ENCODE measurements at regions not wholly inside any gene's neighbourhood (a gene's known extent, or its start where the extent isn't known, plus 50 kb on each side); places are given as distances from the start of the nearest gene placed in this dataset.
A peak's percentile ranks its signal among the peaks of the same experiment; 100 is the strongest.
"Not testable (repeated sequence)": the region's sequence is repeated elsewhere in the genome, so short reads cannot be mapped to it uniquely, and the experiment has no call there.

- DNase-seq (ENCODE audit: insufficient read length, low spot score) (no peak), FAIRE-seq (no peak)
- TF ChIP-seq POLR2A (IDR thresholded peaks at IDR 0.05; ENCODE audit: low read depth, low read length): no peak
Measured at GRCh38 chr3:106140431-106140830, 271.6 kb upstream of the CBLB start.

GRCh38 chr3:106144030-106144429 lies 275.2 kb upstream of the CBLB start:
- DNase-seq (ENCODE audit: insufficient read length, low spot score) (no peak), FAIRE-seq (no peak)
- no peak for TF ChIP-seq POLR2A (IDR thresholded peaks at IDR 0.05; ENCODE audit: low read depth, low read length)

GRCh38 chr3:106148440-106149082 lies 279.7 kb upstream of the CBLB start:
- not testable (repeated sequence) for DNase-seq (ENCODE audit: insufficient read length, low spot score); FAIRE-seq

GRCh38 chr3:106157411-106157810 lies 288.6 kb upstream of the CBLB start:
- DNase-seq (ENCODE audit: insufficient read length, low spot score) (no peak), FAIRE-seq (no peak)
- TF ChIP-seq POLR2A (IDR thresholded peaks at IDR 0.05; ENCODE audit: low read depth, low read length): no peak

- DNase-seq (ENCODE audit: insufficient read length, low spot score) (no peak), FAIRE-seq (no peak)
- no peak for TF ChIP-seq POLR2A (IDR thresholded peaks at IDR 0.05; ENCODE audit: low read depth, low read length)
Measured at GRCh38 chr3:106160396-106160795, 291.6 kb upstream of the CBLB start.

GRCh38 chr3:106161246-106161645 lies 292.4 kb upstream of the CBLB start:
- no peak for TF ChIP-seq POLR2A (IDR thresholded peaks at IDR 0.05; ENCODE audit: low read depth, low read length)
- FAIRE-seq (no peak), DNase-seq (ENCODE audit: insufficient read length, low spot score) (no peak)

- no peak for DNase-seq (ENCODE audit: insufficient read length, low spot score)
Measured at GRCh38 chr3:106167728-106168127, 298.9 kb upstream of the CBLB start.

GRCh38 chr3:106168962-106169750 lies 300.3 kb upstream of the CBLB start:
- TF ChIP-seq POLR2A (IDR thresholded peaks at IDR 0.05; ENCODE audit: low read depth, low read length): no peak
- no peak for DNase-seq (ENCODE audit: insufficient read length, low spot score)
- no peak for FAIRE-seq

More at GRCh38 chr3:106167728-106168127, 298.9 kb upstream of the CBLB start:
- no peak for FAIRE-seq
- no peak for TF ChIP-seq POLR2A (IDR thresholded peaks at IDR 0.05; ENCODE audit: low read depth, low read length)

GRCh38 chr3:106170636-106171035 lies 301.8 kb upstream of the CBLB start:
- no peak for TF ChIP-seq POLR2A (IDR thresholded peaks at IDR 0.05; ENCODE audit: low read depth, low read length)
- no peak for FAIRE-seq
- DNase-seq (ENCODE audit: insufficient read length, low spot score): no peak

- no peak for DNase-seq (ENCODE audit: insufficient read length, low spot score)
- no peak for TF ChIP-seq POLR2A (IDR thresholded peaks at IDR 0.05; ENCODE audit: low read depth, low read length)
- FAIRE-seq: no peak
Measured at GRCh38 chr3:106172101-106172500, 303.3 kb upstream of the CBLB start.

- TF ChIP-seq POLR2A (IDR thresholded peaks at IDR 0.05; ENCODE audit: low read depth, low read length): no peak
- FAIRE-seq: no peak
Measured at GRCh38 chr3:106172780-106173179, 304.0 kb upstream of the CBLB start.

GRCh38 chr3:106175276-106175675 lies 306.5 kb upstream of the CBLB start:
- FAIRE-seq: no peak
- no peak for DNase-seq (ENCODE audit: insufficient read length, low spot score)

More at GRCh38 chr3:106172780-106173179, 304.0 kb upstream of the CBLB start:
- no peak for DNase-seq (ENCODE audit: insufficient read length, low spot score)

GRCh38 chr3:106176734-106177133 lies 307.9 kb upstream of the CBLB start:
- no peak for TF ChIP-seq POLR2A (IDR thresholded peaks at IDR 0.05; ENCODE audit: low read depth, low read length)
- FAIRE-seq: no peak
- DNase-seq (ENCODE audit: insufficient read length, low spot score): no peak

More at GRCh38 chr3:106175276-106175675, 306.5 kb upstream of the CBLB start:
- no peak for TF ChIP-seq POLR2A (IDR thresholded peaks at IDR 0.05; ENCODE audit: low read depth, low read length)

GRCh38 chr3:106182950-106183511 lies 314.2 kb upstream of the CBLB start:
- no peak for TF ChIP-seq POLR2A (IDR thresholded peaks at IDR 0.05; ENCODE audit: low read depth, low read length)
- FAIRE-seq (peak; percentile 72), DNase-seq (ENCODE audit: insufficient read length, low spot score) (no peak)
